Stomach (tissue), 4 donors: ENCODE measurements at regions not wholly inside any gene's neighbourhood (a gene's known extent, or its start where the extent isn't known, plus 50 kb on each side); places are given as distances from the start of the nearest gene placed in this dataset.

Source experiments
- CTCF ChIP-seq, 7 experiments: fragments of 450-650 bp in 4 of 7; fragments of 200-600 bp in 3 of 7; sonication (generic) in 3 of 7; IDR thresholded peaks; one replicate each; pipeline ENCODE4 v1.5.1; 2016 to 2019; ENCODE audit warnings: antibody characterized with exemption in 7 of 7, control low read depth in 2 of 7, mild to moderate bottlenecking in 1 of 7
- POLR2A ChIP-seq, 4 donors: fragments of 450-650 bp; IDR thresholded peaks; one replicate each; pipeline ENCODE4 v1.6.1; 2016; ENCODE audit warnings: antibody characterized with exemption in 4 of 4, control low read depth in 2 of 4, mild to moderate bottlenecking in 1 of 4, moderate library complexity in 1 of 4

GRCh38 chr1:201694608-201695335 is 134.2 kb upstream of the IPO9 start:
- TF ChIP-seq CTCF (IDR thresholded peaks at IDR 0.05), result no peak
- no peak for TF ChIP-seq POLR2A (IDR thresholded peaks at IDR 0.05)
